Upper lobe of left lung (tissue), 6 donors: ENCODE measurements at regions not wholly inside any gene's neighbourhood (a gene's known extent, or its start where the extent isn't known, plus 50 kb on each side); places are given as distances from the start of the nearest gene placed in this dataset.

ENCODE experiments used
- ATAC-seq, 2 donors: fragments of 200-7000 bp; cut with Tn5 transposase; one replicate each; pipeline ENCODE4 v1.9.1; 2022; ENCODE audit warnings: mild to moderate bottlenecking in 2 of 2, moderate library complexity in 2 of 2; ENCODE audit not compliant: low FRiP score in 2 of 2
- DNase-seq, 2 donors: peaks; one replicate each; pipeline ENCODE4 v3.0.0-alpha.2; 2019 to 2020
- H3K27ac ChIP-seq, 4 donors: fragments of 200-600 bp; sonication (generic); one replicate each; pipeline ENCODE4 v1.5.1; 2016 to 2019
- H3K27me3 ChIP-seq, 4 donors: fragments of 200-600 bp; sonication (generic); one replicate each; pipeline ENCODE4 v1.5.1; 2017 to 2019
- H3K36me3 ChIP-seq, 4 donors: fragments of 200-600 bp; sonication (generic); one replicate each; pipeline ENCODE4 v1.5.1; 2016 to 2019
- H3K4me1 ChIP-seq, 4 donors: fragments of 200-600 bp; sonication (generic); one replicate each; pipeline ENCODE4 v1.5.1; 2018 to 2019
- H3K4me3 ChIP-seq, 4 donors: fragments of 200-600 bp; sonication (generic); one replicate each; pipeline ENCODE4 v1.5.1; 2017 to 2019; ENCODE audit warnings: mild to moderate bottlenecking in 2 of 4, moderate library complexity in 1 of 4
- H3K9me3 ChIP-seq, 4 donors: fragments of 200-600 bp; sonication (generic); one replicate each; pipeline ENCODE4 v1.5.1; 2018 to 2019
- EP300 ChIP-seq, 4 donors: sonication (generic); formaldehyde crosslinking; IDR thresholded peaks; one replicate each; pipeline ENCODE4 v1.5.1; 2017; ENCODE audit warnings: antibody characterized with exemption in 4 of 4, control low read depth in 2 of 4
- POLR2A ChIP-seq, 4 donors: fragments of 450-650 bp; IDR thresholded peaks; one replicate each; pipeline ENCODE4 v1.5.1; 2016 to 2017; ENCODE audit warnings: antibody characterized with exemption in 4 of 4, mild to moderate bottlenecking in 2 of 4
- POLR2AphosphoS5 ChIP-seq, 2 donors: sonication (generic); formaldehyde crosslinking; IDR thresholded peaks; one replicate each; pipeline ENCODE4 v1.5.1; 2017; ENCODE audit warnings: antibody characterized with exemption in 2 of 2
- WGBS, 2 donors: methylation state at CpG; one replicate each; pipeline ENCODE4 v1.1.5; 2017 to 2018; 5-methylcytosine and 5-hydroxymethylcytosine counted together
- TF ChIP-seq, protein P1 (sequence below), 6 experiments: fragments of 450-650 bp in 4 of 6; fragments of 200-600 bp in 2 of 6; sonication (generic) in 2 of 6; IDR thresholded peaks; one replicate each; pipeline ENCODE4 v1.5.1; 2016 to 2019; ENCODE audit warnings: antibody characterized with exemption in 6 of 6
- donor health status: DM: no; HTN: no; CAD: no; lungs with moderate emphysema.
- donor health status: DM: no; HTN: yes; CAD: no; lungs with severe emphysema.

DNA sequence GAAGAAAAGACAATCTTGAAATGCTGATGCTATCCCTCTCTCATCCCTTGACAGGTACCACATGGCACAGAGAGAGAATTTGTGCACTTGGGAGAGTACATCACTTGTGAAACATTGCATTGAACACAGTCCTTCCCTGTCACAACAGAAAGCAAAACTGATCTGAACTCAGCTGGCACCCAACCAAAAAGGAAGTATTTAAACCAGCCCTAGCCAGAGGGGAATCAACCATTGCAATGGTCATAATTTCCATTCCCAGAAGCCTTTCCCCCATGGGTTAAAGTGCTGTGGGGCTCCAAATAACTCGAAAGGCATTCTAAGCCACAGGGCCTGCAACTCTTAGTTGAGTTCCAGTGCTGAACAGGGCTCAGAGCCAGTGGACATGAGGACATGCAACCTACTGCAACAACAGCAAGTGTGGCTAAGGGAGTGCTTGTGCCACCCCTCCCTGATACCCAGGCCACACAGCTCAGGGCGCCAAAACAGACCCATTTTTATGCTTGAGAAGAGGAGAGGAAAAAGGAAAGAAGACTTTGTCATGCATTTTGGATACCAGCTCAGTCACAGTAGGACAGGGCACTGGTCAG, 530.8 kb upstream of the BCHE start:
- WGBS, 2 donors = 33 to 51% methylated on average over 2 of the region's 2 CpGs
- TF ChIP-seq POLR2A (IDR thresholded peaks at IDR 0.05) (no peak), POLR2AphosphoS5 (IDR thresholded peaks at IDR 0.05) (no peak), EP300 (IDR thresholded peaks at IDR 0.05) (no peak)
- TF ChIP-seq, protein P1, sequence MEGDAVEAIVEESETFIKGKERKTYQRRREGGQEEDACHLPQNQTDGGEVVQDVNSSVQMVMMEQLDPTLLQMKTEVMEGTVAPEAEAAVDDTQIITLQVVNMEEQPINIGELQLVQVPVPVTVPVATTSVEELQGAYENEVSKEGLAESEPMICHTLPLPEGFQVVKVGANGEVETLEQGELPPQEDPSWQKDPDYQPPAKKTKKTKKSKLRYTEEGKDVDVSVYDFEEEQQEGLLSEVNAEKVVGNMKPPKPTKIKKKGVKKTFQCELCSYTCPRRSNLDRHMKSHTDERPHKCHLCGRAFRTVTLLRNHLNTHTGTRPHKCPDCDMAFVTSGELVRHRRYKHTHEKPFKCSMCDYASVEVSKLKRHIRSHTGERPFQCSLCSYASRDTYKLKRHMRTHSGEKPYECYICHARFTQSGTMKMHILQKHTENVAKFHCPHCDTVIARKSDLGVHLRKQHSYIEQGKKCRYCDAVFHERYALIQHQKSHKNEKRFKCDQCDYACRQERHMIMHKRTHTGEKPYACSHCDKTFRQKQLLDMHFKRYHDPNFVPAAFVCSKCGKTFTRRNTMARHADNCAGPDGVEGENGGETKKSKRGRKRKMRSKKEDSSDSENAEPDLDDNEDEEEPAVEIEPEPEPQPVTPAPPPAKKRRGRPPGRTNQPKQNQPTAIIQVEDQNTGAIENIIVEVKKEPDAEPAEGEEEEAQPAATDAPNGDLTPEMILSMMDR (IDR thresholded peaks at IDR 0.05) = no peak
- DNase-seq (no peak), ATAC-seq (no peak)
- Histone ChIP-seq H3K4me3 (no peak overlapping the region), H3K27me3 (no peaks in the 10 kb centered on the region), H3K4me1 (no peaks in the 10 kb centered on the region), H3K27ac (no peak overlapping the region), H3K9me3 (no peaks in the 10 kb centered on the region), H3K36me3 (no peaks in the 10 kb centered on the region)

DNA sequence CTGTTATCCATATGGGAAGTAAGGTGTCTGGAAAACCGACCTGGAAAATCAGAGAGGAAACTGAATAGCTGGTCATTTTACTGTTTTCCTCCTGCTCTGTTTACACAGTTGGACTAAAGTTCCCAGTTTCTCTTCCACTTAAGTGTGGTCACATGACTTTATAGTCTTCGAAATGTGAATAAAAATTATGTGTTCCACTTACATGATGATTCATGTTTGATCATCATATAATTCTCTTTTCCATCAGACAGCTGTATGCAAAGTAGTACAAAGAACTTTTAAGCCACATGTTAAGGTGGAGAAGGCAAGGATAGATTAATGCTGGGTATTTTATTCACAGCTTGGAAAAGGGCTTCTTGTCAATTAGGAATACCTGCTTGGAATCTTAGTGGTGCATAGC, 525.5 kb upstream of the BCHE start:
- TF ChIP-seq POLR2AphosphoS5 (IDR thresholded peaks at IDR 0.05) = no peak
- no peak for TF ChIP-seq EP300 (IDR thresholded peaks at IDR 0.05)
- TF ChIP-seq POLR2A (IDR thresholded peaks at IDR 0.05) = no peak
- TF ChIP-seq, protein P1 (IDR thresholded peaks at IDR 0.05) = no peak
- H3K27ac ChIP-seq = no peak overlapping the region
- ATAC-seq (no peak), DNase-seq (no peak)
- no peaks in the 10 kb centered on the region for H3K4me1 ChIP-seq
- no peaks in the 10 kb centered on the region for H3K27me3 ChIP-seq
- WGBS, 2 donors = 46 to 48% methylated on average over 2 of the region's 2 CpGs
- no peaks in the 10 kb centered on the region for H3K9me3 ChIP-seq
- H3K4me3 ChIP-seq = no peak overlapping the region
- no peaks in the 10 kb centered on the region for H3K36me3 ChIP-seq

DNA sequence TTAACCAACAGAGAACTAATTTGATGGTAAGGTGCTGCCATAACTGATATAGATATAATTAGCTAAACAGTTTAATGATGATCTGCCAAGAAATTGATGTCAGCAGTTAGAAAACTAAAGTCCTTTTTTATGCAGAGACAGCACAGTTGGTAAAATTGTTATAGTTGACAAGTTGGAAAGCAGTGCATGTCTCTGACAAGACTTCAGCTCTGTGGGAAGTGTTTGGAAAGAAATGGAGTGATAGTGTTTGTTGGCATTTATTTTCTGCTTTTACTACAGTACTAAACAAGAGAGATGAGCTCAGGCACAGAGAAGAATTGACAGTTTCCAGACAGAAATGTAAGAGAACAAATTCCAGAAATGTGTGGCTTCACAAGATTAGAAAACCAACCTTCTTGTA, 523.5 kb upstream of the BCHE start:
- H3K36me3 ChIP-seq = no peaks in the 10 kb centered on the region
- no peak overlapping the region for H3K27ac ChIP-seq
- no peak overlapping the region for H3K4me3 ChIP-seq
- H3K4me1 ChIP-seq = no peaks in the 10 kb centered on the region
- ATAC-seq = no peak
- H3K9me3 ChIP-seq = no peaks in the 10 kb centered on the region
- DNase-seq = no peak
- TF ChIP-seq, protein P1 (IDR thresholded peaks at IDR 0.05) = no peak
- no peaks in the 10 kb centered on the region for H3K27me3 ChIP-seq

DNA sequence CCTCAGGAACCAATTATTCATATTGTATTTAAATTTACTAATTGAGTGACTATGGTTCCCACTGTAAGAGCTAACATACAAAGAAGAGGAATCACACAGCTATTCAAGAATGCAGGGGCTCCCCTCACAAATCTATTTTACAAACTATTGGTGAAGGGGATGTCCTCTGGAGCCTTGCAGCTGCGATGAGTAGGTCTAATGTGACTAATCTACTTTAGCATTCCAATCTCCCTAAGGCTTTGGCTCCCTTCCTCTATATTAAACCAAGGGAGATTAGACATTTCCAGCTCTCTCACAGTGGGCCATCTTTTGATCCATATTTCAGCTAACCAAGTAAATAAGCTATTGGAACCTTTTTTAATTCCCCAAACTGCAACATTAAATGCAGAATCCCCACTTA, 514.2 kb upstream of the BCHE start:
- no peak overlapping the region for H3K27ac ChIP-seq
- no peak for ATAC-seq
- TF ChIP-seq, protein P1 (IDR thresholded peaks at IDR 0.05) = no peak
- TF ChIP-seq POLR2A (IDR thresholded peaks at IDR 0.05) (no peak), POLR2AphosphoS5 (IDR thresholded peaks at IDR 0.05) (no peak), EP300 (IDR thresholded peaks at IDR 0.05) (no peak)
- H3K27me3 ChIP-seq = no peaks in the 10 kb centered on the region
- peaks cover 0 to 8% (median 0%) of the 10 kb centered on the region in 4 donors for H3K9me3 ChIP-seq
- H3K4me3 ChIP-seq = no peak overlapping the region
- no peaks in the 10 kb centered on the region for H3K4me1 ChIP-seq
- no peak for DNase-seq
- 20 to 58% methylated on average over 1 of the region's 1 CpG for WGBS, 2 donors
- no peaks in the 10 kb centered on the region for H3K36me3 ChIP-seq

DNA sequence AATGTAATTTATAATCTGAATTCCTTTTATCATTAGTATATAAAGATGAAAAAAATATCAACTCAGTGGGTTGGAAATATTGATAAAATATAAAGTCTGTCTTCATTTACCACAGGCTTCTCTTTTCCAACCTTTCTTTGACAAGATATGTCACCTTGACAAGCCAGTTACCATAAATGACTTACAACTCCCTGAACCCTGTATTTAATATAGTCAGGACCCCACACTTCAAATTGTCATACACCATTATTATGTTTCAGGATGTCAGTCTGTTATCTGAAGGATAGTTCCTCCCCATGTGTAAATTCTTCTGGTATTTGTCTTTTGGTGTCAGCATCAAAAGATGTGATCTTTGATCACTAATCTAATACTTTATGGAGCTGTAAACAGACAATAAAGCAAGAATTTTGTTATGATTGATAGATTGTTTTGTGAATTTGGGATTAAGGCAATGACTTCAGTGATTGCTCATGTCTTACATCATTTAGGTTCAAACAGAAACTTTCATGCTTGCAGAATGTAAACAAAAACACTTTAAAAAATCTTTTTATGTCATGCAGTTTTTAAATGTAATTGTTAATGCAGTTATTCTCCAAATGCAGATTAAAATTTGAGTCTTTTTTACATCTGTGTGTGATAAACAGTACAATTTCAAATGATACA, 503.5 kb upstream of the BCHE start:
- H3K9me3 ChIP-seq = no peaks in the 10 kb centered on the region
- ATAC-seq (no peak), DNase-seq (no peak)
- TF ChIP-seq, protein P1 (IDR thresholded peaks at IDR 0.05) = no peak
- TF ChIP-seq POLR2AphosphoS5 (IDR thresholded peaks at IDR 0.05) = no peak
- TF ChIP-seq POLR2A (IDR thresholded peaks at IDR 0.05) = no peak
- H3K4me3 ChIP-seq = no peak overlapping the region
- H3K27me3 ChIP-seq = no peaks in the 10 kb centered on the region
- no peaks in the 10 kb centered on the region for H3K36me3 ChIP-seq
- no peaks in the 10 kb centered on the region for H3K4me1 ChIP-seq
- H3K27ac ChIP-seq = no peak overlapping the region
